ENCODE measurements at regions not wholly inside any gene's neighbourhood (a gene's known extent, or its start where the extent isn't known, plus 50 kb on each side); places are given as distances from the start of the nearest gene placed in this dataset.
A peak's percentile ranks its signal among the peaks of the same experiment; 100 is the strongest.

DNA sequence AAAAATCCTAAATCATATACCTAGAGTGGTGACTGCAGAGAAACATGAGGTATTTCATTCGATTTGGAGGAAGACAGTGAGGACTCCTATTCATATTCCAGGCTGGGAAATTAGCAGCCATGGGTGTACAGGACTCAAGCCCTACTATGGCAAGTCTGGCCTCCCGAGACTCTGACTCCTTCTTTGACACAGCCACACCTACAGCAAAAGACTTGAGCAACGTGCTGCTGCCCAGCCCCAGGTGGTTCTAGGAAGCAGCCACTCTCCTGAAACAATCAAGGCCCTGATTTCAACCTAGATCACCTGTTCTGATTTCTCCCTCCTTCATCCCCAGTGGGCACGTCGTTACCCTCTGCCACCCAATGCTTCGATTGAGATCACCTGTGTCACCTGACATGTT, 84.0 kb upstream of the ATP11B start:
- no peak for FAIRE-seq

DNA sequence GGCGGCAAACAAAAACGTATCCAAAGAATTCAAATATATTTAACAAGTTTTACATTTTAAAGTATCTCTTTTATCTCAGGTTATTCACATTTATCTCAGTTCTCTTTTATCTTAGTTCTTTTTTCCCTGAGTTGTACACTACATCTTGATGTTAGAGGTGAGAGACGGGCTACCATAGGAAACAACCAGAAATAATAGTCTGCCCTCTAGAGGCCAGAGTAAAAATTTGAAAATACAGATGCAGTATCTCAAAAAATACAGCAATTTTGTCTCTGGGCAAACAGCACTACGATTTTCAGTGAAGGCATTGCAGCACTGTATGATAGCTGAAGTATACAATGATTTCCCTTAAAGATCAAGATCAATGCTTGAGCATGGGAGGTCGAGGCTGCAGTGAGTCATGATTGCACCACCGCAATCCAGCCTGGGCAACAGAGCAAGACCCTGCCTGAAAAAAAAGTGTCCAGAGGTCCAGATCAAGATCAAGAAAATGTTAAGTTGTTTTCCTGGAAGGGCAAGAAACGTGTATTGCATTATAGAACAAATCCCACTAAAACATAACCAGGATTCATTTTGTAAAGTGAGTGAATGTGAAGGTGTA, 82.6 kb upstream of the ATP11B start:
- FAIRE-seq, result peak; percentile 90

DNA sequence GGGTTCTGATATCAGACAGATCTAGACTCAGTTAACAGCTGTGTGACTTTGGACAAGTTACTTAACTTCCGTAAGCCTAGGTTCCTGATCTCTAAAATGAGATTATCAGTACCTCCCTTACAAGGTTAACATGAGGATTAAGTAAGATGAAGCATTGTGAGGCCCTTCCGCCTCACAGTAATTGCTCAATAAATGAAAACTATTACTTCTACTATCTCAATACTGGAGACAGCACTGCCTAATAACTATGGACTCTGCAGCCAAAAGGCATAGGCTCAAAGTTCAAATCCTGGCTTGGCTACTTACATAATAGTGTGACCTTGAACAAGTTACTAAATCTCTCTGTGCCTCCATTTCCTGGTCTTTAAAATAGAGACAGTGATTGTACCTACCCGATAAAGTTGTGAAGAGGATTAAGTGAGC, 82.0 kb upstream of the ATP11B start:
- no peak for FAIRE-seq

DNA sequence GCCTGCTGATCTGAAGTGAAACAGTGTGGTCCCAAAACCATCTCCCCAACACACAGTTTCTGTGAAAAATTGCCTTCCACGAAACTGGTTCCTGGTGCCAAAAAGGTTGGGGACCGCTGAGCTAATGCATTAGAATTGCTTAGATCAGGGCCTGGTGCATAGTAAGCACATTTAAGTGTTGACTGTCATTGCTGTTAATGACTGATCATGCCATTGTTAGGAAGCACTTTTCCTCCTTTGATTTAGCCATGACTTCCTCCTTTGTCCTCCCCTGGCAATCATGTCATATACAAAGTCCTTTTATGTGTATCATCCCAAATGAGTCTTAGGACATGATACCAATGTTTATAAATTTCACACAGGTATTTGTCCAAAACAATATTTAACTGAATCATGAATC, 81.5 kb upstream of the ATP11B start:
- no peak for FAIRE-seq

DNA sequence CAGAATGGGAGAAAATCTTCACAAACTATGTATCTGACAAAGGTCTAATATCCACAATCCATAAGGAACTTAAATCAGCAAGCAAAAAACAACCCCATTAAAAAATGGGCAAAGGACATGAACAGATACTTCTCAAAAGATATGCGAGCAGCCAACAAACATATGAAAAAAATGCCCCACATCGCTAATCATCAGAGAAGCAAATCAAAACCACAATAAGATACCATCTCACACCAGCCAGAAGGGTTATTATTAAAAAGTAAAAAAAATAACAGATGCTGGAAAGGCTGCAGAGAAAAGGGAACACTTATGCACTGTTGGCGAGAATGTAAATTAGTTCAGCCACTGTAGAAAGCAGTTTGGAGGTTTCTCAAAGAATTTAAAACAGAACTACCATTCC, 80.2 kb upstream of the ATP11B start:
- no peak for FAIRE-seq

DNA sequence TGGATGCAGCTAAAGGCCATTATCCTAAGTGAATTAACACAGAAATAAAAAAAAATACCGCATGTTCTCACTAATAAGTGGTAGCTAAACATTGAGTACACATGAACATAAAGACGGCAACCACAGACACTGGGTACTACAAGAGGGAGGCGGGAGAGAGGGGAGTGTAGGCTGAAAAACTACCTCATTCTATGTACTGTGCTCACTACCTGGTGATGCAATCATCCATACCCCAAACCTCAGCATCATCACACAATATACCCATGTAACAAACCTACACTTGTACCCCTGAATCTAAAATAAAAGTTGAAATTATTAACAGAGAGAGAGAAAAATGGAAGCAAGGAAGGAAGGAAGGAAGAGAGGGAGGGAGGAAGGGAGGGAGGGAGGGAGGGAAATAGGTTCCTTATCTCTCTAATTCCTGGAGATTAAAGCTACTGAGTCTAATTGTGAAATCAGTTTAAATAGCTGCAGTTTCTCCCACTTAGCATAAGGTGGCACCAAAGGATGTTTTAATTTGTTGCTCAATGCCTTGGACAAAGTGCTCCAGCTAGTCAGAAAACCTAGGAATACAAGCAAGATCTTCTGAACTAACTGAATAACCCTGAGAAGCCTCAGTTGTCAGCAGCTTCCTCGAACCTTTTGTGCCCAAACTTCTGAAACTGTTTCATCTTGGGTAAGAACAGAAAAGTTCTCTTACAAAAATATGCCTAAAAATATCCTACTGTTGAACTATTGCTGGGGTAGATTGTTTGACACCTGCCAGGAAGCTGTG, 79.4 kb upstream of the ATP11B start:
- peak; percentile 60 for FAIRE-seq

DNA sequence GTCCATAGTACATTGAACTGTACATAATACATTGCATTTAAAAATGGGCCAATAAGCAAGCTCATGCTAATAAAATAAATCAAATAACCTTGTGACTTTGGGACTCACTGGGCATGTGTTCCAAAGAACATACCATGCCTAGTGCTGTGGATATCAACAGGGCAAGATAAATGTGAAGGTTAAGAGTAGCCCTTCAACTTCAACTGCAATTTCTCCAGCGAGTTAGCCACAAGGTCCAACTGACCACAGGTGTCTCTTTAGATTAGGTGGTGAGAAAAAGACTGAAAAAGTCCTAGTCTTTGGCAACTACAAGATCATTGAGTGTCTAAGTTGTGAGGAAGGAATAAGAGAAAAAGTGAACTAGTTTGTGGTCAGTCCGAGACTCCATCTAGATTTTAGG, 78.3 kb upstream of the ATP11B start:
- FAIRE-seq, result no peak

DNA sequence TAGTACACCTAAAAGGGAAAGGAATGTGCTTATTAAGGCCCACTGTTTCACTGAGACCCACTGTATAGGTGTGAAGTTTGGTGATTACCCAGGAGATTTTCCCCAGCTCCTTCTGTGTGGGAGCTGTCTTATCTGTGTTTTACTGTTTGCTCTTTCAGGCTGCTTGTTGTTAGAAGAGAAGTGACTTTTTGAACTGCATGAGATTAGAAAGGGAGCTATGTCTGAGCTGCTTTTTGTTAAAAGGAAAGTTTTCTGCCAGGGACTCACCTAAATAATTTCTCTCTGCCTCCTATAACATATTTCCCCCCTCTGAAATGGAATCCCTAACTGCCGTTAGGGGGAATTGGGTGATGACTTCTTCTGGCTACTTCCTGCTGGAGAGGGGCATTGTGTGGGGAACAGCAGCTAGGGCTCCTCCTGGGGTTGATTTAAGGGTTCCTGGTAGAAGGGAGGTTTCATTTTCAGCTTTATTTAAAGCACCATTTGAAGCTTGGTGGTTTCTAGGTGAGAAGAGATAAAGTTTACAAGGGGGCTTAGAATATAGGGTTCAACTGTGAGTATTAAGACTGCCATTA, 77.1 kb upstream of the ATP11B start:
- FAIRE-seq, result no peak

DNA sequence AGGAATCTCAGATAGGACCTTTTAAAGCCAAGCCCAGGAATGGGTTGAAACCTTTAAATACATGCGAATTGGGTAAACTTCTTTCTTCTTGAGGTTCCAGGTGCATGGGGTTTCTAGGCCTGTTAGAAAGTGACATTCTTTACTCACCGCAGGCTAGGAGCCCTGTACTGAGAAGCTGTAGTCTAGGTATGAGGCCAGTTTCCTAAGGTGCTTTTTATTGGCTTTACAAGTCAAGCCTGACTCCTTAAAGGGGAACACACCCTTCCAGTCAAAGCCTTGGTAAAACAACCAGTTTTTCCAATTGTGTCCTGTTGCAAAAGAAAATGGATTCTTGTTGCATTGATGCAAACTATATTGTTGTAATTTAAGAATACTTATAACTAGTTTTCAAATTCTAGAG, 76.1 kb upstream of the ATP11B start:
- no peak for FAIRE-seq

DNA sequence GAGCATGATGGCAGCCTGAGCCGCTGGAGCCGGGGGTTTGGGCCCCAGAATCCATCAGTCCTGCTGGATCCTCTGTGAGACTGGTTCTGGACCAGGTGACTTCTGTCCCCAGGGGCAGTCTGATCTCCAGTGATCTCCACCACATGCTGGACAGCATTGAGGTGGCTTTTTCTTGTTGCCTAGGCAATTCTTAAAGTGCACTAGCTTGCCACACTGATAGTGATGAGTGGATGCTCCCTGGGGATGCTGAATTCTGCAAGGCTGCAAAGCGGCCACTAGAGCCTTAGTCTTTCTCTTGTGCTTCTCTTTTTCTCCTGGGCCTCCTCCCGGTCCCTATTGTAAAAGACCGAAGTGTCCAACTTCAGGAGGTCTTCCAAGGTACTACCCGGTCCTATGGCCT, 70.4 kb upstream of the ATP11B start:
- FAIRE-seq, result no peak

DNA sequence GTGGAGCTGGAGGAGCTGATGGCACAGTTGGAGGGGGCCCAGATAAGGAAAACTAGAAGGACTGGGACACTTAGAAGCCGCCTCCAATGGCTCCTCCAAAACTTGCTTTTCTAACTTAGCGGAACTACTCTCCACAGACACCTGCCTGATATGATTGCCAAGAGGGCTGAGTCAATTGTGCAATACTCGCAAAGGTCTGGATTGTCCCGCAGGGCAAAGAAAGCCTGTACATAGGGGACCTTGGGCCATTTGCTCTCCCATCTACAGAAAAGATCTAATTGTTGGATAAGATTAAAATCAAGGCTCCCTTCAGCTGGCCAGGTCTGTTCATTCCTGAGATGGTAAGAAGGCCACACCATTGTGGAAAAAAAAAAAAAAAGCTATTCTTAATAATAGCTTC, 69.7 kb upstream of the ATP11B start:
- no peak for FAIRE-seq

DNA sequence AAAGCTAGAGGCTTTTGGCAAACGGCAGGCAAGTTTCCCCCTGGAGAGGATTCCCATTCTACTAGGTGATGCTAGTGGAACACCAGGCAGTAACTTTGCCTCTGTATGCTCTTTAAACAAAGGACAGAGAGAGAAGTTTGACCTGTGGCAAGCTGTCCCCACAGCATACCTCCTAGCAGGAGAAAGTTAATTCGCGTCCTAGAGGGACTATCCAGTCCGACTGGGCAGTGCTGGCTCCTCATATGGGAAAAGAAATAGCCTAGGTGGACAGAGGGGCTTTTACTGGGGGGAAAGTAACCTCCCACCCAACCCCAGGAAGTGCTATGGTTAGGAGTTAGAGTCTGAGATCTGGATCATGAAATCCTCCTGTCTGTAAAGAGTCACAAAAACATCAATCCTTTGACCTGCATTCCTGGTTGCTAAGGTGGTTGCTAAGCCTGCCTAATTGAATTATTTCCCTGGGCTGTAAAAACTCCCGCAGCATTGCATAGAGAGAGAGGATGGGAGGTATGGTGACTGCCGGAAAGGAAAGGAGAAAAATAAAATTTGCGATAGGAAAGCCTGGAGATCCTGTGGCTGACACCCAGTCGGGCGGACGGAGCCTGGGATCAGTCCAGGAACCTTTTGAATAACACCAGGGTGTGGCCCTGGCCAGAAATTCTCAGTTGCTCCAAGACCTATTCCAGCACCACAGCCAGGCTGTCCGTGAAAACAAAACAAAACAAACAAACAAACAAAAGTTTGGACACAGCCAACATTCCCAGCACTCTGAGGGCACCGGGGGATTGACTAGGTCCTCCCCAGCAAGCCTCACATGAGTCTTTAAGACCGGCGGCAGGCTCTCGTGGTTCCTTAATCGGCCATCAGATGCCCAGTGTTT, 67.7 kb upstream of the ATP11B start:
- no peak for FAIRE-seq

DNA sequence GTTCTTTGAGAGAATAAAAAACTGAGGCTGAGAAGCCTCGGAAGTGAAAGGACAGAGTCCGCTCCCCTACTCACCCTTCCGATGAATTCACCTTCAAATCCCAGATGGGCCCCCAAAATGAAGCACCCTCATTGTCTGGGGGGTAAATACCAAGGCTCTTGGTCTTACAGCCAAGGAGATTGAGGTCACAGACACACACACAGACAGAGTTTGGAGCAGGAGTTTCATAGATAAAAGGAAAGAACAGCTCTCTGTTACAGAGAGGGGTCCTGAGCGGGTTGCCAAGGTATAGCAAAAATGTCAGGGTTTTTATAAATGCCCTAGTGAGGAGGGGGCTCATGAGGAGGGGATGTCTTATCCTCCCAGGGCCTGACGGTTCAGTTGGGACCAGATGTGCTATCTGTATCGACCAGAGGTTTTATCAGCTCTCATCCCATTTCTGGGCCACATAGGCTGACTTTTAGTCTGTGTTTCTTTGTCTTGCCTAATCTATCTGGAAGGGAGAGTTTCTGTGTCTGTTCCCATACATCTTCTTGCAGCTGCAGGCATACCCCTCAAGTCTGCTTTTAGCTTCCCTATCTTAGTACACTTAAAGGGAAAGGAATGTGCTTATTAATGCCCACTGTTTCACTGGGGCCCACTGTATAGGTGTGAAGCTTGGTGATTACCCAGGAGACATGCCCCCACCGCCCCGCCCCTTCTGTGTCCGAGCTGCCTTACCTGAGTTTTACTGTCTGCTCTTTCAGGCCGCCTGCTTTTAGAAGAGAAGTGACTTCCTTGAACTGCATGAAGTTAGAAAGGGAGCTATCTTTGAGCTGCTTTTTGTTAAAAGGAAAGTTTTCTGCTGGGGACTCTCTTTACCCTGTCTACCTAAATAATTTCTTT, 66.8 kb upstream of the ATP11B start:
- FAIRE-seq, result no peak

DNA sequence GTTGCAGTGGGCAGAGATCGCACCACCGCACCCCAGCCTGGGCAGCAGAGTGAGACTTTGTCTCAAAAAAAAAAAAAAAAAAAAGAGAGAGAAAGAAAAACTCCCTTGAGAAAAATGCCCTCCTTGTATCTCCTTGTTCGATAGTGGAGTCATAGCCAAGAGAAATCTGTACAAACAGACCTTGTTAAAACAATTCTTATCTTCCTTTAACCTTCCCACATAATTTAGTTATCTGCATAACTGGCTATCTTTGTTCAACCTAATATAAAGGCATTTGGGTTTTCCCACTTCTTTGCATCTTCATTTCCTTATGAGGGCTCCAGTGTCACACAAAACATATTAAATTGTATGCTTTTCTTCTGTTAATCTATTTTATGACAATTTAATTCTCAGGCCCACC, 65.1 kb upstream of the ATP11B start:
- no peak for FAIRE-seq

DNA sequence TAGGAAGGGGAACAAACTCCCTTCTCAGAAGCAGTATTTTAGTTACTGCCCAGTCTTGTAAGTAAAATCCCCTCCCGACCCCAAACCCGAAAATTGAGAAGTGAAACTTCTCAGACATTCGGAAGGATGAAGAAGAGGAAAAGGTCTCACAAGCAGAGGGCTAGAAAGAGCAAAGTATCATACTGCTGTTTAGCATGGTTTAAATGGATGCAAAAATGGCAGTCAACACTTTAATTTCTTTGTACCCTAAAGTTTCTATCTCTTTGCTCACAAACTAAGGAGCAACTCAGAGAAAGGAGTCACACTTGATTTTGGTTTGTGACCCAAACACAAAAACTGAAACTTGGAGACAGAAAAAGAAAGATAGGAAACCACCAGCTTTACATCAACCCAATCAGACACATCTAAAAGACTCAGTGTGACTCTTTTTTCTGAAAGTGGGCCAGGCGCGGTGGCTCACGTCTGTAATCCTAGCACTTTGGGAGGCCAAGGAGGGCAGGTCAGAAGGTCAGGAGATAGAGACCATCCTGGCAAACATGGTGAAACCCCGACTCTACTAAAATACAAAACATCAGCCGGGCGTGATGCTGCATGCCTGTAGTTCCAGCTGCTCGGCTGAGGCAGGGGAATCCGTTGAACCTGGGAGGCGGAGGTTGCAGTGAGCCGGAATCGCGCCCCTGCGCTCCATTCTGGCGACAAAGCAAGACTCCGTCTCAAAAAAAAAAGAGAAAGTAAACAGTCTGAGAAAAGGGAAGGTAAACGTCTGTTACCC, 63.2 kb upstream of the ATP11B start:
- no peak for FAIRE-seq

DNA sequence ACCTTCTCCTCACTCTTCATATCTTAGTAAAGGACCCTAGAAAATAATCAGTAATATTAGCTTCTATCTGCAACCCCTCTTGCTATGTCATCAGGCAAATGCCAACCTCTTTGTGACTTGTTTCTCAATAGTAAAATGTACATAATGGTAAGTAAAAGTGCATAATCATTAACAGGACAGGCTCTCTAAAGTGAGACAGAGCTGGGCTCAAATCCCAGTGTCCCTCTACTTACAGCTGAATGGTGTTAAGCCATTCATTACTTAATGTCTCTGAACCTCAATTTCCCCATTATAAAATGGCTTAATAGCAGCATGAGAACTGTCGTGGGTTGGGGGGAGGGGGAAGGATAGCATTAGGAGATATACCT, 62.6 kb upstream of the ATP11B start:
- FAIRE-seq, result no peak

DNA sequence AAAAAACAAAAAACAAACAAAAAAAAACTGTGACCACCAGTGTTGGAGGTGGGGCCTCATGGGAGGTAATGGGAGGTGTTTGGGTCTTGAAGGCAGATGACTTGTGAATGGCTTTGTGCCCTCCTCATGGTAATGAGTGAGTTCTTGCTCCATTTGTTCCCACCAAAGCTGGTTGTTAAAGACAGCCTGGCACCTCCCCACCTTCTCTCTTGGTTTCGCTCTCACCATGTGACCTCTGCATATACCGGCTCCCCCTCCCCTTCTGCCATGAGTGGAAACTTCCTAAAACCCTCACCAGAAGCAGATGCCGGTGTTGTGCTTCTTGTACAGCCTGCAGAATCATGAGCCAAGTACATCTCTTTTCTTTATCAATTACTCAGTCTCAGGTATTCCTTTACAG, 61.5 kb upstream of the ATP11B start:
- FAIRE-seq, result no peak

DNA sequence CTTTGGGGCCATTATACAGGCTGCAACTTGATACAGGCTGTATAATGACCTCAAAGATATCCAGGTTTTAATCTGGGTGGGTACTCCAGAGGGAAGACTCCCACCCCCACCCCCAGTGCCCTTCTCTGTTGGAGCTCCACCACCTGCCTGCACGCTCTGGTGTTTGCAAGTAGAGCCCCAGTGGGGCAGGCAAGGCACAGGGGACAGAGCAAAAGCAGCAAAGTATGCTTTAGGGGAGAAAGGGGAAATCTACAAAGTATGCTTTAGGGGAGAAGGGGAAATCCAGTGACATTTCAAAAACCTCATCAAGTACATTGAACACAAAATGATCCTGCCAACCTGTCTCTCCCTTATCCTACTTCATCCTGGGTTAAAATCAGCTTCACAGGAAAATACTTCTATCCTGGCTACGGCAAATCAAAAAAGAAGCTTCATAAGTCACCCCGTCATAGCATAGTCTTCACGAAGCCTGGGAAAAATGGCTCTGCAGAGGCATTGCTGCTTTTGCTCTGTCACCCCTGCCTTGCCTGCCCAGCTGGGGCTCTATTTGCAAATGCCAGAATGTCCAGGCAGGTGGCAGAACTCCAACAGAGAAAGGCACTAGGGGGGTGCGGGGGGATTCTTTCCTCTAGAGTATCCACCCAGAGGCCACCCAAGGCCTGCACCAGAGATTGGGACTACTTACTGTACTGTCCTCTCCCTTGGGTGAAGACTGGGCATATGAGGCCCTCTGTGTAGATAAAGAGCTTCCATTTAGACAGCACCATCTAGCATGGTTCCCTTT, 60.9 kb upstream of the ATP11B start:
- FAIRE-seq, result no peak

DNA sequence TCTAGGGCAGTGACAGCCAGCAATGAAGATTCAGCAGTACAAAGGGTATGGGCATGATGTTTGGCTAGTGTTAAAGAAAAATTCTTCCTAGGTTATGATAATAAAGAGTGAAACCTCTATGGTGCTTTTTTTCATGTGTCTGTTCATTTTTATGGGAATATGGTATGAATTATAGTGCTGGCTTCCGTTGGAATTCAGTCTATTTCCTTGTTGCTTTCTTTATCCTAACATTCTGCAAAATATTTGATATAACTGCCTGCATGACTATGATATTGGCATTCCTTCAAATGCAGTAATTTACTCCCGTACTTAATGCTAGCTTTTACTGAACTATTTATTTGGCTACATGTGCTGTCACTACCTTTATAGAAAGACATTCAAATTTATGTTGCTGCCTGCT, 57.6 kb upstream of the ATP11B start:
- FAIRE-seq, result no peak

DNA sequence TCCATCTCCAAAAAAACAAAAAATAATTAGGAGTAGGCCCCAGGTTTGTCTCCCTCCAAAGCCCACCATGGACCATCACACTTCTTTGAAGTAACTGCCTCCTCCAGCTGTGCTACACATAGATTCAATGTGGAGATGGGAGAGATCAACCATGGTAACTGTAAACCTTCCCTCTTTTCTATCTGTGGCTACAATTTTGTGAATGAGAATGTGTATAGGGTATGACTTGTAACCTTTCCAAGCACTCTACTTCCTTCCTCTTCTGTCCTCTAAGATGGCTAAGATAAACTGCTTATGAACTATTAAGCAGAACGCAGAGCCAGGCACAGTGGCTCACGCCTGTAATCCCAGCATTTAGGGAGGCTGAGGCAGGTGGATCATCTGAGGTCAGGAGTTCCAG, 55.5 kb upstream of the ATP11B start:
- FAIRE-seq, result no peak

Data from A204.1 (cell line).